Natural killer cell (primary cell): ENCODE measurements at regions not wholly inside any gene's neighbourhood (a gene's known extent, or its start where the extent isn't known, plus 50 kb on each side); places are given as distances from the start of the nearest gene placed in this dataset.

Experiments
- ATAC-seq, 3 donors: fragments of 150-1000 bp in 2 of 3; fragments of 200-7000 bp in 1 of 3; cut with Tn5 transposase; 1 replicate in 1 of 3; 2 replicates in 2 of 3; pipeline ENCODE4 v1.10.0; 2021; ENCODE audit warnings: mild to moderate bottlenecking in 2 of 3, moderate library complexity in 2 of 3
- DNase-seq, 2 donors: peaks; one replicate each; pipeline versions ENCODE4 v3.0.0 to v3.0.0-alpha.2; 2013 to 2021; ENCODE audit warnings: mixed read lengths in 1 of 2
- H3K27ac ChIP-seq: one replicate; pipeline ENCODE4 v1.5.1; 2013; ENCODE audit warnings: mild to moderate bottlenecking, low read length
- H3K27me3 ChIP-seq: one replicate; pipeline ENCODE4 v1.6.1; 2013; ENCODE audit warnings: low read length; ENCODE audit not compliant: control insufficient read depth, insufficient read depth
- H3K36me3 ChIP-seq: one replicate; pipeline ENCODE4 v1.6.1; 2013; ENCODE audit warnings: low read length; ENCODE audit not compliant: control insufficient read depth, insufficient read depth
- H3K4me1 ChIP-seq: one replicate; pipeline ENCODE4 v1.6.1; 2013; ENCODE audit warnings: low read length; ENCODE audit not compliant: control insufficient read depth, insufficient read depth
- H3K4me3 ChIP-seq: one replicate; pipeline ENCODE4 v1.5.1; 2013; ENCODE audit warnings: low read length
- H3K9me3 ChIP-seq: one replicate; pipeline ENCODE4 v1.6.1; 2013; ENCODE audit warnings: low read length; ENCODE audit not compliant: control insufficient read depth, insufficient read depth
- H3K27ac Mint-ChIP-seq, 2 donors: one replicate each; pipeline ENCODE4 v1.8.0; 2022; ENCODE audit warnings: mild to moderate bottlenecking in 2 of 2, mixed read lengths in 2 of 2, moderate library complexity in 1 of 2
- H3K27me3 Mint-ChIP-seq, 2 donors: one replicate each; pipeline ENCODE4 v1.8.0; 2022; ENCODE audit warnings: low read depth in 2 of 2, mixed read lengths in 2 of 2
- H3K36me3 Mint-ChIP-seq: one replicate; pipeline ENCODE4 v1.8.0; 2022; ENCODE audit warnings: mixed read lengths
- H3K4me1 Mint-ChIP-seq, 2 donors: one replicate each; pipeline ENCODE4 v1.8.0; 2022; ENCODE audit warnings: mixed read lengths in 2 of 2
- H3K4me3 Mint-ChIP-seq: one replicate; pipeline ENCODE4 v1.8.0; 2022; ENCODE audit warnings: mild to moderate bottlenecking, moderate library complexity, mixed read lengths
- H3K9me3 Mint-ChIP-seq, 2 donors: one replicate each; pipeline ENCODE4 v1.8.0; 2022; ENCODE audit warnings: mixed read lengths in 2 of 2
- CTCF ChIP-seq: fragments of 200-600 bp; IDR thresholded peaks from one replicate; pipeline ENCODE4 v1.8.0; 2022; ENCODE audit warnings: antibody characterized with exemption
- WGBS: methylation state at CpG from one replicate; pipeline ENCODE4 v1.1.7; 2013; ENCODE audit warnings: missing lambda C conversion rate; ENCODE audit not compliant: insufficient coverage; 5-methylcytosine and 5-hydroxymethylcytosine counted together
- intact Hi-C: fragments of 100-400 bp; cut with micrococcal nuclease; formaldehyde crosslinking; loops from one replicate; pipeline ENCODE4 v1.14.2; 2022

GRCh38 chr15:97645758-97646157, 314.7 kb upstream of the ARRDC4 start:
- no peaks in the 10 kb centered on the region for H3K4me1 Mint-ChIP-seq
- H3K27me3 Mint-ChIP-seq: no peaks in the 10 kb centered on the region
- no peaks in the 10 kb centered on the region for H3K9me3 ChIP-seq
- H3K36me3 Mint-ChIP-seq: no peaks in the 10 kb centered on the region
- H3K4me1 ChIP-seq: no peaks in the 10 kb centered on the region
- no peak overlapping the region for H3K27ac Mint-ChIP-seq
- H3K9me3 Mint-ChIP-seq: peaks cover 0 to 2% of the 10 kb centered on the region in 2 donors
- no peak overlapping the region for H3K27ac ChIP-seq
- no peak for TF ChIP-seq CTCF
- DNase-seq (no peak), ATAC-seq (no peak)
- WGBS: no CpG with 5 or more reads among the region's 2 CpGs
- H3K36me3 ChIP-seq: no peaks in the 10 kb centered on the region
- H3K27me3 ChIP-seq: no peaks in the 10 kb centered on the region
- H3K4me3 Mint-ChIP-seq: no peak overlapping the region
- intact Hi-C loops: no loop called here
- no peak overlapping the region for H3K4me3 ChIP-seq

- Mint-ChIP-seq H3K4me3 (no peak overlapping the region), H3K27ac (no peak overlapping the region), H3K9me3 (peaks cover 0 to 2% of the 10 kb centered on the region in 2 donors), H3K27me3 (peaks cover 11 to 15% of the 10 kb centered on the region in 2 donors), H3K4me1 (no peaks in the 10 kb centered on the region), H3K36me3 (no peaks in the 10 kb centered on the region)
- Histone ChIP-seq H3K27ac (no peak overlapping the region), H3K4me3 (no peak overlapping the region), H3K4me1 (no peaks in the 10 kb centered on the region), H3K27me3 (no peaks in the 10 kb centered on the region), H3K36me3 (no peaks in the 10 kb centered on the region), H3K9me3 (no peaks in the 10 kb centered on the region)
- no peak for ATAC-seq
- intact Hi-C loops: no loop called here
- DNase-seq: no peak
- 38% methylated on average over 1 of the region's 1 CpG for WGBS
- TF ChIP-seq CTCF: no peak
Observed at GRCh38 chr15:97648728-97649127, 311.8 kb upstream of the ARRDC4 start.

- no peak overlapping the region for H3K4me3 ChIP-seq
- no peak overlapping the region for H3K27ac Mint-ChIP-seq
- intact Hi-C loops: no loop called here
- 81% methylated on average over 3 of the region's 3 CpGs for WGBS
- H3K4me1 ChIP-seq: no peaks in the 10 kb centered on the region
- no peaks in the 10 kb centered on the region for H3K36me3 Mint-ChIP-seq
- H3K27ac ChIP-seq: no peak overlapping the region
- H3K27me3 ChIP-seq: no peaks in the 10 kb centered on the region
- no peaks in the 10 kb centered on the region for H3K36me3 ChIP-seq
- DNase-seq (no peak), ATAC-seq (no peak)
- H3K4me1 Mint-ChIP-seq: no peaks in the 10 kb centered on the region
- no peaks in the 10 kb centered on the region for H3K9me3 ChIP-seq
- no peak for TF ChIP-seq CTCF
- H3K9me3 Mint-ChIP-seq: peaks cover 2 to 4% of the 10 kb centered on the region in 2 donors
- H3K27me3 Mint-ChIP-seq: peaks cover 18 to 21% of the 10 kb centered on the region in 2 donors
- H3K4me3 Mint-ChIP-seq: no peak overlapping the region
Observed at GRCh38 chr15:97652041-97652440, 308.5 kb upstream of the ARRDC4 start.

- H3K27ac Mint-ChIP-seq: no peak overlapping the region
- Histone ChIP-seq H3K27ac (no peak overlapping the region), H3K36me3 (no peaks in the 10 kb centered on the region), H3K4me1 (no peaks in the 10 kb centered on the region), H3K27me3 (no peaks in the 10 kb centered on the region), H3K9me3 (no peaks in the 10 kb centered on the region), H3K4me3 (no peak overlapping the region)
- peaks cover 2% of the 10 kb centered on the region in 2 donors for H3K9me3 Mint-ChIP-seq
- H3K36me3 Mint-ChIP-seq: no peaks in the 10 kb centered on the region
- no peak for TF ChIP-seq CTCF
- ATAC-seq (no peak), DNase-seq (no peak)
- no peak overlapping the region for H3K4me3 Mint-ChIP-seq
- intact Hi-C loops: no loop called here
- H3K27me3 Mint-ChIP-seq: peaks cover 18 to 21% of the 10 kb centered on the region in 2 donors
- no peaks in the 10 kb centered on the region for H3K4me1 Mint-ChIP-seq
- WGBS: 23% methylated on average over 32 of the region's 32 CpGs
Observed at GRCh38 chr15:97652700-97653167, 307.8 kb upstream of the ARRDC4 start.
